ENCODE measurements at regions not wholly inside any gene's neighbourhood (a gene's known extent, or its start where the extent isn't known, plus 50 kb on each side); places are given as distances from the start of the nearest gene placed in this dataset.

DNA sequence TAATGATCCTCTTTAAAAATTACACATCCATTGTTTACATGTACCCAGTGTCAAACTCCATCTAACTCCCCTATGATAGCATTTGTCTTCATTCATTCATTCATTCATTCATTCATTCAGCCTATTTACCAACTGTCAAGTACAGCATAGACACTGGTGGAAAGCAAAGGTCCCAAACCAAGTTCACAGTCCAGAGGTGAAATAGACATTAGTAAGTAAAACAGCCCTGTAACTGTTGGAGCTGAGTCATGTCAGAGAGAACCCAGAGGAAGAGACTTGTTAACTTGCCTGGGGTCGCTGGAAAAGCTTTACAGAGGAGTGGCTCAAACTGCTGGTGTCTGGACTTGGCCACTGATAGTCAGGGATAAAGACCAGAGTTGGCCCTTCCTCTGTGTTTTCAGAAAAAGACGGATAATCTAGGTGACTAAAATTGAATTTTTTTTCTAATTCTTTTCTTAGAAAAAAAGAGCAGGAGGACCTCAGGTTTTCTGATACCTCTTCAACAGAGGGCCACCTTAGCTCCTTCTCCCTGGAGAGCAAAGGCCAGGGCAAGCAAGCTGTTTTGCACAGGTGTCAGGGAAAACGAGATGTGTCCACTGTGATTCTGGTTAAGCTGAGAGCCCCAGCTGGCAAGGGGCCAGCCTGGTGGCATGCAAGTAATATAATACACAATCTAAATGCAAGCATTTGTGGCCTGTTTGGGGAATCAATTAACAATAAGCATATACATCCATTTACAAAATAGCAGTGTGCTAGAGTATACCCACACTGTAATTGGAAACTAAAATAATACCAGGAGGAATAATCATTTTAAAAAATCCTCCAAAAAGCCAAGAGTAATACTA is 96.7 kb upstream of the SLC14A2 start:
- TF ChIP-seq CTCF (IDR thresholded peaks at IDR 0.05 in 8 of 11, conservative IDR thresholded peaks at IDR 0.05 in 3 of 11), result no peak
- no peak for TF ChIP-seq POLR2AphosphoS5 (IDR thresholded peaks at IDR 0.05)
- no peak for TF ChIP-seq POLR2A (IDR thresholded peaks at IDR 0.05)
